Suppressor macrophage (primary cell): ENCODE measurements at regions not wholly inside any gene's neighbourhood (a gene's known extent, or its start where the extent isn't known, plus 50 kb on each side); places are given as distances from the start of the nearest gene placed in this dataset.

Source experiments
- DNase-seq, 4 experiments: peaks; one replicate each; pipeline ENCODE4 v3.0.0-alpha.2; 2020 to 2022

DNA sequence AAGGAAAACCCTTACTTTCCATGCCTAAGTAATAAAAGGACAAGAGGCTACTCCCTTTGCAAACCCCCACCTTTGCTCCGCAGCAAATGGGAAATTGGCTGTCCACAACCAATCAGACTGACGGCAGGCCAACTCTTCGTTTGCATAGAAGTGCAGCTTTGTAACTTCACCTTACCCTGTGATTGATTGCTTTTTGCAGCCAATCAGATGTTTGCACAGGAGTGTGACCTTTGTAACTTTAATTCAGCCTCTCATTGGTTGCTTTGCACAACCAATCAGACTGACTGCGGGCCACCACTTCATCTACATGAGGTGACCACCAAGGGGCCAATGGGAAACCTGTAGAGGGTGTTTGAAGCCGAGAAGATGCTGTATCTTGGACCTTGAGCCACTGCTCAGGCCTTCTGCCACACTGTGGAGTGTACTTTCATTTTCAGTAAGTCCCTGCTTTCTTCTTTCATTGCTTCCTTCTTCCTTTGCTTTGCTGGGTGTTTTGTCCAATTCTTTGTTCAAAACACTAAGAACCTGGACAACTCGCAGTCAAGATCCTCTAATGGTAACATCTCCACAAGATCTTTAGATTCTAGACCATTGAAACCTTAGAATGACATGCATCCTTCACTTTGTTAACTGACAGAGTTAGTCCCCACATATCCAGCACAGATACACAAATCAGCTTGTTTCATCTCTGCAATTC, 51.3 kb upstream of the FREM1 start:
- DNase-seq = no peak

DNA sequence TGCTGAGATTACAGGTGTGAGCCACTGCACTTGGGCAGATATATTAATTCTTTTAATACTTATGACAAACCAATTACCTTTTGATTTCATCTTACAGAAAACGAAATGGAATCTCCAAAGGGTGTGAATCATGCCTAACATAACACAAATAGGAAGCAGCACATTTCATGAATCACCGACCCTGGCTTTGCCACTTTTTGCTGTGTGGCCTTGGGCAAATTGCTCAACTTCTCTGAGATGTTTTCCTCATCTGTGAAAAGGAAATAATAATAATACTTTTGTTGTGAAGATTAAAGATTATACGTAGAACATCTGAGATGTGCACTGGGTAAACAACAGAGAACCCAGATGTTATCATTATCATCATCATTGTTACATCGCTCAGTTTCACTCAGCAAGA, 50.7 kb upstream of the FREM1 start:
- DNase-seq = no peak
